HG03565 (cell line): ENCODE measurements at regions not wholly inside any gene's neighbourhood (a gene's known extent, or its start where the extent isn't known, plus 50 kb on each side); places are given as distances from the start of the nearest gene placed in this dataset.
"Not testable (repeated sequence)": the region's sequence is repeated elsewhere in the genome, so short reads cannot be mapped to it uniquely, and the experiment has no call there.

Experiments
- ATAC-seq: cut with Tn5 transposase; IDR thresholded peaks from one replicate; pipeline ENCODE4 v1.9.1; 2021; ENCODE audit warnings: mild to moderate bottlenecking, moderate library complexity; ENCODE audit not compliant: unreplicated experiment

DNA sequence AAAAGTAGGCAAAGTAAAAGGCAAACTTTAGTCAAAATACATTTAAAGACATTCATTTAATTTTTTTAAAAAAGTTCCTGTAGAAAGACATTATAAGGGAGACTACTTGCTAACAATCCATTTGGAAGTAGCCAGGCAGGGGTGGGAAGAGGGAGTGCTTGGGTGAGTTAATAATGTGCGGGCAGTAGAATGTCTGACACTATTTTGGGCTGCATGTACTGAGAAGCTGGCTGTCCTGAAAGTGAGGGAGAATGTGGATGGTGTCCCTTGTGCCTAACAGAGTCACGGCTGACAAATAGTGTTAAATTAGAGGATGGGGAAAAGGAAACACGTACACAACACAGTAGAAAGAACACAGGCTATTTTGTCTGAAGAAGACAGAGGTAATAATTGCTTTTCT, 142.5 kb downstream of the LCA5 start:
- no peak for ATAC-seq

DNA sequence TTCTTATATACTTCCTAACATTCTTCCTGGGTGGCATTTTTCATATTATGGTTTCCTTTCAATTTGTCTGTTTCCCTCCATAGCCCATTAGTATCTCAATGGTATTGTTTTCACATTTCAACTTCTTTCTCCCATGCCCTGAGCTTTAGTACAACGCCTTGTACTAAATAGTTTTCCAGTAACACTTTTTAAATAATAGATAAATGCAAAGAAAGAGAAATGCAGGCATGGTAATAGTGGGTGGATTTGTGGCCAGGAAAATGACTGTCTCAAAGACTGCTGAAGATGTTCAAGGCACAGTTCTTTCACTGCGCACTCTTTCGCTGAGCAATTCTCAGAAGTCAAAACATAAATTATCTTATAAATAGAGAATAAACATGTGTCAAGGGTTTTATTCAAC, 145.1 kb downstream of the LCA5 start:
- no peak for ATAC-seq

DNA sequence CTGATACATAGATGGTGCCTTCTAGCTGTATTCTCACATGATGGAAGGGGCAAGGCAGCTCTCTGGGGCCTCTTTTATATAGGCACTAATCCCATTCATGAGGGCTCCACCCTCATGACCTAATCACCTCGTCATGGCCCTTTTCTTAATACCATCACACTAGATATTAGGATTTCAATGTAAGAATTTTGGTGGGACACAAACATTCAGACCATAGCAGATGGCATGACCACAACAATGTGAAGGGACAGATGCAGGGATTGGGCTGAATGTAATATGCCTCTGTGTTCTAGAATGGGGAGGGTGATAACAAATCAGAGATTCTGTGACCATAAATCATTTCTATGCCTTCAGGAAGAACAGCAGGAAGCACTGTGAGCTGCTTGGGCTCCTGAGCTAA, 145.8 kb downstream of the LCA5 start:
- ATAC-seq = no peak

DNA sequence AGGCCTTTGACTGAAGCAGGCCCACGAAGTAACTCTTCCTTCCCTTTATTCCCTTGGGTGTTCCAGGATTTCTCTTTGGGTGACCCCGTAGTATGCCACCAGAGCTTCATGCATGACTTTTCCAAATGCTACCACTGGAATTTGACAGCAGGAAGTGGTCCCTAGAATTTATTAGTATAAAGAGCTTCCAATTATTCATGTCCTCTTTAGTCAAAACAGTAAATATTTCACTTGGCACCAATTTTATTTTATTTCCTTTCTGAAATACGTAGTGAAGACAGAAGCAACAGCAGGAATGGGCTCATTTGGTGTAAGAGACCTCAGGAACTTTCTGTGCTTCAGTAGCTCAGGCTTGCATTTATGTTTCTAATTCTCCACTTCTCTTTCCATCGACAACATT, 151.3 kb downstream of the LCA5 start:
- no peak for ATAC-seq

DNA sequence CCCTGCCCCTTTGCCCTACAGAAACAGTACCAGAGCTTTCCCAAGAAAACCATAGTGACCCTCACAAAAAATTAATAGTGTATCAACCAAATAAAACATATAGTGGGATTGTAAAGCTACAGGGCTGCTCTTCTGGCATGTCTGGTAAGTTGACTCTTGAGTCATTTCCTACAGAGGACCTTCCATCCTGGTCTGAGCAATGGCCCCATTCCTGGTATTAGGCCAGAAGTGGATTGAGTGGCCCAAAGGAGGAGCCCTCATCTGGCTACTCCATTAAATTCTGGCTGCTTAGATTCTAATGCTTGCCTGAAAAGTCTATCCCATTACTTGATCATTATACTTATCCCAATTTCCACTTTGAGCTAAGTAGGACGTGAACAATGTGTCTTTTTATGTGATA, 150.9 kb upstream of the HMGN3 start:
- no peak for ATAC-seq

DNA sequence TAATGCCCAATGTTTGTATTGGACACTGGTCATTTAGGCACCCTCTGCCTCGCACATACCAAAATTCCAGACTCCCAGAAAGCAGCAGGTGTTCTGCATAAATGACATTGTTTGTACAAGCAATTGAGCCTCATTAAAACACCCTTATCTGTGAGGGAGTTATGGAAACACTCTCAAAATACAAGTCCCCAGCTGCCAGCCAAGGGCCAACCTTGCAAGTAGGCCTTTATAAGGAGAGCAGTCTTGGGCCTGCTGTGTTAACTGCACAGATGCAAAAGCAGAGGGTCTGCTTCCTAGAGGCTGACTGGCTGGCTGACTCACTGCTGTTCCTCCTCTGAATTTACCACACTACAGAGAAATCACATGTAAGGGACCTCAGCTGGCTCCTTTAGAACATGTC, 150.4 kb upstream of the HMGN3 start:
- no peak for ATAC-seq

DNA sequence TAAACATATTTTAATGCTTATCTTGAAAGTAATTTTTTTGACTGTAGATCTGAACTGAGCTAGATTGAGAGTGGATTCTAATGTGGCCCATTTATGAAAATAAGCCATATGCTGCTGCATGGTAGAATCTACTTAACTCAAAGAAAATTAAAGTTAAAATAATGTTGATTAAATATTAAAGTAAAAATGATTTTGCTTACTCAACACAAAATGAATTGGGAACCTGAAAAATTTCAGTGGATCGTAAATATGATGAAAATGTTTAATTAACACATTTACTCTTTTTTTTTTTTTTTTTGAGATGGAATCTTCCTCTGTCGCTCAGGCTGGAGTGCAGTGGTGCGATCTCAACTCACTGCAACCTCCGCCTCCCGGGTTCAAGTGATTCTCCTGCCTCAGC, 144.5 kb upstream of the HMGN3 start:
- ATAC-seq = no peak

DNA sequence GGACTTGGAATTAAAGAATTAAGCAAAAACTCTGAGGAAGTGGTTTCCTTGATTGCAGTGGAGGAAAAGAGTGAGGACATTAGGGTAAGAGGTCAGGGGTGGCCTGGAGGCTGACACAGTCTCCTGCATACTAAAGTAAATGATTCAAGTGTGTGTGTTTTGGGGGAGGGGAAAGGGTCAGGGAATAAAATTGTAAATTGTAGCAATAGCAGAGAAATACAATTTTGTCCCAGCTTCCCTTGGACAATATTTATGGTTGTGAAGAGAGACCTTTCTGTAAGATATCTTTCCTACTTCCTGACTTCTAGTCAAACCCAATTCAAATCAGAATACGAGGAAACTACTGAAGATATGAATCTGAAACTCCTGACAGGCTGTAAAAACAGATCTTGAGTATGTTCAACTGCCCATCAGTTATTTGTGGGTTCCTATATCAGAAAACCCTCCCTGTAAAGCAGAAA, 143.4 kb upstream of the HMGN3 start:
- ATAC-seq = no peak

DNA sequence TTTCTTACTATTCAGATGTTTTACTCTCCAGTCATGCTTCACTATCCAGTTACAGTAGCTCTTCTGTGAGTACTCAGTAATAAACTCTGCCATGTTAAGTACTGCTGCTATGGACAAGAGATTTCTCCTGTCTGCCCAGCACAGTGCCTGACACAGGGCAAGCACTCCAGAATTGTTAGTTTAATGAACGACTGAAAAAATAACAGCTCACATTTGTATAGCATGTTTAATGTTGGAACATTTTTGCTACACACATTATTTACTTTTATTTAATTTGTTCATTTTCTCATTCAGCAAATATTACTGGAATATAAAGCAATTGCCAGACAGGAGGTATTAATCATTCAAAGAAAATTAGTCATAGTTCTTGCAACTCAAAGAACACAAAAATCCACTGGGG, 142.6 kb upstream of the HMGN3 start:
- ATAC-seq = no peak

DNA sequence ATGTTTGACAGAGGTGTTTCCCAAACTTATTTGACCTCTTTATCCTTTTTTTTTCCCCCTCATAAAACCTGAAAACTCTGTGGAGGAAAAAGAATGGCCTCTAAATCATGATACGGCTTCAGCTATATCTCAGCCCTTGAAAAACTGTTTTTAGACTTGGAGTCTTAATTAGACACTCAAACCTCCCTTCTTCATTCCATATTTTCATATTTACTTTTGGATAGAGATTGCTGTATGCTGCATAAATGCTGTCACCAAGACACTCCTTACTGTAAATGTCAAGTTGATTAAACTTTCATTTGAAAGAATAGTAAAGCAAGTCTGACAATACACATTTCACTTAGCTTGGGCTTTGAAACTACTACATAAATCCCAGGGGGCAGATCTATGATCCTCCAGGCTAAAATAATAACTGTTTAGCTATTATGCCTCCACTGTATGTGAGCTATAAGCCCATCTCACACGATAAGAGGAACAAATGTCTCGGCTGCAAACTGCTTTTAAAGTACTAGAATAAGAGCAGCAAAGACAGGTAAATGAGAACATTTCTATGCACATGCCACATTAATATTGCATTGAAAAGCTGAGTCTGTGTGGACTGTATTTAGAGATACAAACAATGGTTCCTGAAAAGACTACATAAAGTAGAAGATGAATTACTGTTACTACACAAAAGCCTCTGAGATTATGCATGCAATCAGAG, 141.3 kb upstream of the HMGN3 start:
- ATAC-seq = no peak

DNA sequence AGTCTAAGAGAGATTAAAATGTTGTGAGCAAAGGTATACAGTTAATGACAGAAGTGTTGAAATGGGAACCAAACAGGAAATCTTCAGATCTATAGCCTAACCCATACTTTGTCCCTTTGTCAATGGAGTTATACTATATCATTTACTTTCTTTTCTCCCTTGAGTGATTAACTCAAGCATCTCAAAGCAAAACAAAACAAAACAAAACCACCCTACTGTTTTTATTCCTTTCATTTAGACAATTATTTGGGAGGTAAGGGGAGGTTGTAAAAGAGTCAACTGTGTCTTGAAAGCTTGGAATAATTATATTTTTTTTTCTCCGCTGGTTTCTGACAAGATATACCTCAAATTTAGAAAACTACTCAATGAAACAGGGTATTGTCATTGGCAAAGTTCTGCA, 139.8 kb upstream of the HMGN3 start:
- no peak for ATAC-seq

DNA sequence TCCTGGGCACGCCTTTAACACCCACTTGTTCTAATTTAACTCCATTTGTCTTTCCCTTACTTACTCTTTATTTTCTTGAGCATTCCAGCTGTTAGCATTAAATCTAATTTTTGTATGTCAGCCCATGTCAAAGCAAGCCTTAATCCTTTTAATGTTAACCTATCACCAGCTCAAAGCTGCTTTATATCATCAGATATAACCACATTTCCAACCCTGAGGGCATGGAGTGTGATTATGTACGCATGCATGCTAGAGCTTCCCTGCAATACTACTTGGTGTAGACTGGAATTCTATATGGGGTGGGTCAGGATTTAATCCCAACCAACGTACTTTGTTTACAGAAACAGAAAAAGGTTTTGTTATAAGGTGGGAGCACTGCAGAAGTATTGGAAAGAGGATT, 139.4 kb upstream of the HMGN3 start:
- no peak for ATAC-seq

DNA sequence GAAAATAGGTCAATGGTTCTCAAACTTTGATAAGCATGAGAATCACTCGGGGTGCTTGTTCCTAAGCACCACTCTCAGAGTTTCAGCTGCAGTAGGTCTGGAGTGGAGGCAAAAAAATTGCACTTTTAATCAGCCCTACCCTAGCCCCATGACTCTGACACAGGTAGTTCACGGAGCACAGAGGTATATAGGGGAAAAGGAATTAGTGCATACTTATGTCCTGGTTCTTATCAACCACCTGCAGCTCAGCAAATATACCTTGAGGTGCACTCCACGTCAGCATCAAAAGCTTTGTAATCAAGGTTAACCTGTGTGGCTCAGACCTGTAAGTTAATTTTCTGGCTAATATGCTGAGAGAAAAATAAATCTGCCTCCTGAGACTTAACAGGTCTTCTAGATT, 138.8 kb upstream of the HMGN3 start:
- ATAC-seq = no peak

DNA sequence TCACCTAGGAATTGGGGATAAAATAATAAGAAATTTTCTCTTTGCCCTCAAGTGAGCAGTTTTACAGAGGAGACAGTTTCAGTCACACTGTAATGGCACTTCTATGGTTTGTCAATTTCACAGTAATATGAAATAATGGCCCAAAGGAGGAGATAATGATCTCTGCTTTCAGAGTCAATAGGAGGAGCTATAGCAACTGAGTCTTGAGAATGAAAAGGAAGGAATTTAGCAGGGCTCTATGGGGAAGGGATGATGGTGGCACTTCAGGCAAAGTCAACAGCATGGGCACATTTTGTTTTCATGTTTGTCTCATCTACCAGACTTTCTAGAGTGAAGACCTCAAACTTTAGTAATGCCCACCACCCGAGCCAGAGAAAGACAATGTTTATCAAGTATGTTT, 138.3 kb upstream of the HMGN3 start:
- ATAC-seq = no peak

DNA sequence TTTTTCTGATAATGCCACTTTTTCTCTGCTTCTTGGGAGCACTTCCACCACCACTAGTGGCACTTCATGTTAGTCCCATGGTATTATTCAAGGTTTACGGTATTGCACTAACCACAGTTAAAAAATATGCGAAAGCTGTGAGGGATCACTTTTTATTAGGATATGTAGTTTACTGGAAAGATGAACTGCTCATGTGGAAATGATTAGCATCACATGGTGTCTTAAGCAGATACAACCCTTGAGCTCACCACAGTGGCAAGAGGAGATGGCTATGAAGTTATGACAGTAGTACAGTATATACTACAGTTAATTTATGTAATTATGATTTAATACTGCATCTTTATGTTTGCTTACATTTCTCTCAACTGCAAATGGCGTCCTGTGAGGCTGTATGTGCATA, 134.5 kb upstream of the HMGN3 start:
- no peak for ATAC-seq

DNA sequence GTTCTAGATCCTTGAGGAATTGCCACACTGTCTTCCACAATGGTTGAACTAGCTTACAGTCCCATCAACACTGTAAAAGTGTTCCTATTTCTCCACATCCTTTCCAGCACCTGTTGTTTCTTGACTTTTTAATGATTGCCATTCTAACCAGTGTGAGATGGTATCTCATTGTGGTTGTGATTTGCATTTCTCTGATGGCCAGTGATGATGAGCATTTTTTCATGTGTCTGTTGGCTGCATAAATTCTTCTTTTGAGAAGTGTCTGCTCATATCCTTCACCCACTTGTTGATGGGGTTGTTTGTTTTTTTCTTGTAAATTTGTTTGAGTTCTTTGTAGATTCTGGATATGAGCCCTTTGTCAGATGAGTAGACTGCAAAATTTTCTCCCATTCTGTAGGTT, 129.0 kb upstream of the HMGN3 start:
- ATAC-seq = not testable (repeated sequence)

DNA sequence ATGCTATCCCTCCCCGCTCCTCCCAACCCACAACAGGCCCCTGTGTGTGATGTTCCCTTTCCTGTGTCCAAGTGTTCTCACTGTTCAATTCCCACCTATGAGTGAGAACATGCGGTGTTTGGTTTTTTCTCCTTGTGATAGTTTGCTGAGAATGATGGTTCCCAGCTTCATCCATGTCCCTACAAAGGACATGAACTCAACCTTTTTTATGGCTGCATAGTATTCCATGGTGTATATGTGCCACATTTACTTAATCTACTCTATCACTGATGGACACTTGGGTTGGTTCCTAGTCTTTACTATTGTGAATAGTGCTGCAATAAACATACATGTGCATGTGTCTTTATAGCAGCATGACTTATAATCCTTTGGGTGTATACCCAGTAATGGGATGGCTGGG, 126.6 kb upstream of the HMGN3 start:
- ATAC-seq = not testable (repeated sequence)

DNA sequence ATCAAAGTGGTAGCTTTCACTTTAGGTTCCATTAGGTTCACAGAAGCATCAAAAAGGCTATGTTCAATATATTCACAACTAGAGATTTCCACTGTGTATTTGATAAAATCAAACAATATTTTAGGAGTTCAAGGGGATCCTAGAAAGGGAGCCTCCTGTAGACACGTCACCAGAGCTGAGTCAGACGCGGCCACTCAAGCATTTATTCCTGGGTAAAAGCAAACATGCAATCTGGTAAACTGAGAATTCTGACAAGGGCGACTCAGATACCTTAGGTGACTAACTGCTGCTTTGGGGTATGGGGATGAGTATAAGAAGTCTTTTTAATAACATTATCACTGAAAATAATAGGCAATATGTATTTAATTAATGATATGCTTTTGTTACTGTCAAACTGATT, 118.7 kb upstream of the HMGN3 start:
- ATAC-seq = no peak

DNA sequence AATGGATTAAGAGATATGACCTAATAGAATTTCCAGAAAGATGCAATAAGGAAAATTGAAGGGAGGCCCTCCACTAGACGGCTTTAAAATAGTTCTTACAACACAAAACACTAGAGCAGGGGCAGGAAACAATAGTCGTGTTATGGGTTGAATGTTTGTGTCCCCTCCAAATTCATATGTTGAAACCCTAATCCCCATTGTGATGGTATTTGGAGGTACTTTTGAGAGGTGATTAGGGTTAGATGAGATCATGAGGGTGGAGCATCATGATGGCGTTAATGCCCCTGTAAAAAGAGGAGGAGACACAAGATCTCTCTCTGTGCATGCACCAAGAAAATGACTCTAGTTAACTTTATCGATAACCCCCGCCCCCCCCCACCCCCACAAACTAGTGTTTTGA, 104.0 kb upstream of the HMGN3 start:
- no peak for ATAC-seq

DNA sequence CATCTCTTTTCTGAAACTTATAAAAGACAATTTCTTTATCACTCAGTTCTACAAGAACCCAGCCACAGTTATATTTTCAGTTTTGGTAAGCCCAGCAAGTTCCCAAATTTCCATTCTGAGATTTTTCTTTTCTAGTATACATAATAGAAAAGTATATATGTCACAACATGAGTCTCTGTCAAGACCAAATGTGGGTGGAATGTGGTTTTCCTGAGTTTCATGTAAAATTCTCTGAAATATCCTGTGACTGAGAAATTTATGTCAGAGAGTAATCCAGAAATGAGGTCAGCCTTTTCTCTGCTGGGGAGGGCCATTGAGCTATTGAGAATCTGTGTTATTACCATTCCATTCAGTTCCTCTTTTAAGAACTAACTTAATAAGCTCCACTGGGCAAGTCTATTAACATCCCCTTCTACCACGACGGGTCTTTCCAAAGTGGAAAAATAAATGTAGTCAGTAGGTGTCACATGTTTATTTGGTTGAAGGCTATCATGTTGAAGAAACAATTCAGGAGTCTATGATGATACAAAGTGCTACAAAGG, 100.7 kb upstream of the HMGN3 start:
- ATAC-seq = peak; percentile 87

DNA sequence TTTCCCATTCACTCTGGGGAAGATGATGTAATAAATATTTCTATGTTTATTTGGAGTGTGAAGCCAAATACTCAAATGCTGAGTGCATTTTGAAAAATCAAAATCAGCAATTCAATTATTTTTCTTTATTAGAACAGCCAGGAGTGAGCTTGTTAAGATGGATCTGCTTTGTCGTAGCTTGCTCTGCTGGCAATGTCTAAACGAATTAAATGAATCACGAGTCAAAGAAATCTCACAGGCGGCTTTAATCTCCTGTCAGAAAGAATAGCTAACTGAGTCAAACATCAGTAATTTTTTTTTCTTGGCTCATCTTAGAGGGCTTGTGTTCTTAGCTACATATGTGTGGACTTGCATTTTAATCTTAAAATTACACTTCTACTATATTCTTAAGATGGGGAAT, 100.2 kb upstream of the HMGN3 start:
- ATAC-seq = no peak

DNA sequence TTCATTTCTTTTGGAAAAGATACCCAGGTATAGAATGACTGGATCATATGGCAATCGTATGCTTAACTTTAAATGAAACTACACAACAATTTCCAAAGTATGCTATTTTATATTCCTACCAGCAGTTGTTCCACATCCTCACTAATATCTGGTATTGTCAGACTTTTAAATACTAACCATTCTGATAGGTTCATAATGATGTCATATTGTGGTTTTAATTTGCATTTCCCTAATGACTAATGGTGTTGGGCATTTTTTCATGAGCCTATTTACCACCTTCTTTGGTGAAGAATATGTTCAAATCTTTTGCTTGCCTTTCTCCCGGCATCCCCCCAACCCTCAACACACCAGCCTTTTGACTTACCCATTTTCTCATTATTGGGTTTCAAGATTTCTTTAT, 96.2 kb upstream of the HMGN3 start:
- no peak for ATAC-seq

DNA sequence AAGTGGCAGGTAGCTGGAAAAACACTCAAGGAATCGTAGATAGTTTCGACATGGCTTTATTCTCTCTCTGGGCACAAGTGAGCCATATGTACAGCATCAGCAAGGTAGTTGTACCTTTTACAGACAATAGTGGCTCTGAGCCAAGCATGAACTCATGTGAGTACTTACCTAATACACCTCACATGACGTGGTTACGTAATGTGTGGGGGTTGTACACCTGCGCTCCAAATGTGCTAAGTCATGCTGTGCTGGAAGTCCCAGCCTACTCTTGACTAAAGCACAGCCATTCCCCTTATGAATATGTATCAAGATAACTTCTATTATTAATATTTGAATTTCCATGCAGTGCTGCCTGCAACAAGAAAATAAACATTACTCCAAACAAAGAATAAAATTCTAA, 78.8 kb upstream of the HMGN3 start:
- no peak for ATAC-seq
